ENCODE measurements at regions not wholly inside any gene's neighbourhood (a gene's known extent, or its start where the extent isn't known, plus 50 kb on each side); places are given as distances from the start of the nearest gene placed in this dataset.

GRCh38 chr3:20404741-20405100, 218.7 kb upstream of the SGO1 start:
- POLR2A ChIA-PET = no interaction called here
- no peak for DNase-seq (ENCODE audit: extremely low spot score)
- CTCF ChIA-PET = interaction anchor here (1.2 to 1.4 kb wide), 2 partner anchors 11 to 24 kb away, joined by 3 to 5 read pairs; no protein-coding TSS in a partner anchor
- no peak for TF ChIP-seq CTCF (IDR thresholded peaks at IDR 0.05; ENCODE audit: control extremely low read depth, extremely low read depth, low read depth, missing control alignments)

- ChIA-PET POLR2A (no interaction called here), CTCF (interaction anchor here (1.1 to 2.1 kb wide), 4 partner anchors 8 to 21 kb away, joined by 3 to 4 read pairs (median 4); no protein-coding TSS in a partner anchor)
- TF ChIP-seq CTCF (IDR thresholded peaks at IDR 0.05; ENCODE audit: control extremely low read depth, extremely low read depth, low read depth, missing control alignments) = no peak
- no peak for DNase-seq (ENCODE audit: extremely low spot score)
Observed at GRCh38 chr3:20403986-20404740, 218.2 kb upstream of the SGO1 start.

DNA sequence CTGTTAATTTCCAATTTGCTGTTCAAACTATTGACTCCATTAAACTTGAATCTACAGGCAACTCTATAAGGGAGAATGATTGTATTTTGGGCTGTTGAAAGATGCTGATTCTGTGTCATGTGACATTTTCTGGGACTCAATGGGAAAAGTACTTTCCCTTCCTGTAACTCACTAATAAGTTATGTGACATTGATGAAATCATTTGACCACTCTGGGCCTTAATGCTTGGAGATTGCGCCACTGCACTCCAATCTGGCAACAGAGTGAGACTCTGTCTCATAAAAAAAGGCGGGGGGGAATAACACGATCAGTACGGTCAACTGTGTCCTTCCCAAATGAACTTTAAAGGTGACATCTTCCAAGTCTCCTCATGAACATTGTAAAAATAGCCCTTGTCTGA, 215.2 kb upstream of the SGO1 start:
- CTCF ChIA-PET = interaction anchor here (1.4 kb wide), 1 partner anchor 12 kb away, joined by 4 read pairs; no protein-coding TSS in a partner anchor
- POLR2A ChIA-PET = no interaction called here
- TF ChIP-seq CTCF (IDR thresholded peaks at IDR 0.05; ENCODE audit: control extremely low read depth, extremely low read depth, low read depth, missing control alignments) = no peak
- no peak for DNase-seq (ENCODE audit: extremely low spot score)

DNA sequence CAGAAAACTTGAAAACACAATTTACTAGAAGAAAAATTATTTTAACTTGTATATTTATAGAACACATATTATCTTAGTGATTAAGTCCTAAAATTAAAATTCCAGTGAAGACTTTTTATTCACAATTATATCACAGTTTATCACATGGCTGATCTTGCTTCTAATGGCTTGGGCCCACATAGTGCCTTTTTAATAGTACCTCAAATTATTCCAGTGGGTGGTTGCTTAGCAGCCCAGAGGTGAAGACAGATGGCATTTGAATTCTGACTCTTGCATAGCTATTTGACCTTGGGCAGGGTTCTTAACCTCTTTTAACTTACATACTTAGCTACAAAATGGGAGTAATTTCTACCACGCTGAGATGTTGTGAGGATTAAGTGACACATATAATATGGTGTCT, 214.7 kb upstream of the SGO1 start:
- TF ChIP-seq CTCF (IDR thresholded peaks at IDR 0.05; ENCODE audit: control extremely low read depth, extremely low read depth, low read depth, missing control alignments) = no peak
- no peak for DNase-seq (ENCODE audit: extremely low spot score)
- ChIA-PET CTCF (no interaction called here), POLR2A (no interaction called here)

DNA sequence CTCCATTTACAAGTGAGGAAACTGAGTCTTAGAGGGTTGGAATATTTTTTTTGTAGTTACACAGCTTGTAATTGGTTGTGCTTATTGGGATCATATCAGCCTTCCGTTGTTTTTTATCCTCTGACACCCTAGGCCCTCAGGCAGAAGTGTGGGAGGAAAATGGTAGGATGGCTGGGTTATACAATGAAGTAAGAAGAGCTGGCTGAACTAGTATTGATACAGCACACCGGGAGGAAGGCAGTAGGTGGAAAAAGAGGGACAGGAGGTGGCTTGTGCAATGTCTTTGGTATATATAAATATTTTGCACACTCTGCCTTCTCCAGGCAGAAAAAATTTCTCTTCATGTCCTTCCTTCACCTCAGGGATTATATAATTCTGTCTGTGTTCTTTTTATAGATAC, 214.3 kb upstream of the SGO1 start:
- POLR2A ChIA-PET = no interaction called here

DNA sequence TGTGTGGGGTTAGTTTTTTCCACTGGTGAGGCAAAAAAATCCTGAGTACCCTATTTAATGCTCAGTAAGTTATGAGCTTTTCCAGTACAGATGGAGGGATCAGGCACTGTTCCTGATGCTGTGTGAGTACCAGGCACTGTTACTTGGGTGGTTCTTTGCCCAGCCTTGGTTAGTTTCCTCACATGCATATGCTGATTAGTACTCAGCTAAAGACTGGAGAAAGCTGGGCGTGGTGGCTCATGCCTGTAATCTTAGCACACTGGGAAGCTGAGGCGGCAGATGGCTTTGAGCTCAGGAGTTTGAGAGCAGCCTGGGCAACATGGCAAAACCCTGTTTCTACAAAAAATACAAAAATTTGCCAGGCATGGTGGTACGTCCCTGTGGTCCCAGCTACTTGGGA, 210.3 kb upstream of the SGO1 start:
- no peak for TF ChIP-seq CTCF (IDR thresholded peaks at IDR 0.05; ENCODE audit: control extremely low read depth, extremely low read depth, low read depth, missing control alignments)
- POLR2A ChIA-PET = no interaction called here
- CTCF ChIA-PET = interaction anchor here (1.2 kb wide), 1 partner anchor 8 kb away, joined by 4 read pairs; no protein-coding TSS in a partner anchor

More for the DNA sequence above, 214.3 kb upstream of the SGO1 start:
- TF ChIP-seq CTCF (IDR thresholded peaks at IDR 0.05; ENCODE audit: control extremely low read depth, extremely low read depth, low read depth, missing control alignments) = no peak
- DNase-seq (ENCODE audit: extremely low spot score) = no peak
- CTCF ChIA-PET = no interaction called here

More for the DNA sequence above, 210.3 kb upstream of the SGO1 start:
- no peak for DNase-seq (ENCODE audit: extremely low spot score)

Data from GM10248 (cell line).